ENCODE measurements at regions not wholly inside any gene's neighbourhood (a gene's known extent, or its start where the extent isn't known, plus 50 kb on each side); places are given as distances from the start of the nearest gene placed in this dataset.
A peak's percentile ranks its signal among the peaks of the same experiment; 100 is the strongest.

- H3K27me3 Mint-ChIP-seq (ENCODE audit: low read depth): peaks cover 5% of the 10 kb centered on the region; the same call in 1 of the 2 replicates
- Histone ChIP-seq H2BK12ac (ENCODE audit: insufficient read length, low read depth, low read length) (no peak overlapping the region), H2AFZ (ENCODE audit: low read length) (no peak overlapping the region), H4K8ac (replicated peaks; ENCODE audit: insufficient read length, low read depth, low read length) (no peak overlapping the region), H3K4me2 (ENCODE audit: insufficient read depth, insufficient read length, low read length) (no peak overlapping the region), H3T11ph (ENCODE audit: low read length) (no peak overlapping the region), H3K79me1 (ENCODE audit: insufficient read depth, low read depth, low read length, poor library complexity, severe bottlenecking) (no peaks in the 10 kb centered on the region), H3K27ac (ENCODE audit: insufficient read length, low read depth, low read length) (no peak overlapping the region), H3K9me3 (ENCODE audit: control insufficient read depth, low read depth, low read length) (no peaks in the 10 kb centered on the region), H2AK5ac (ENCODE audit: insufficient read length, low read length) (no peak overlapping the region), H4K5ac (ENCODE audit: insufficient read length, low read depth, low read length) (no peak overlapping the region), H3K4me1 (ENCODE audit: insufficient read depth, low read length) (no peaks in the 10 kb centered on the region), H3K23ac (ENCODE audit: insufficient read length, low read depth, low read length) (no peak overlapping the region), H3K79me2 (ENCODE audit: insufficient read depth, low read length) (no peaks in the 10 kb centered on the region), H3K18ac (ENCODE audit: insufficient read length, low read depth, low read length) (no peak overlapping the region), H3K14ac (ENCODE audit: insufficient read depth, low read length) (no peak overlapping the region), H2BK120ac (ENCODE audit: low read depth, low read length, poor library complexity, severe bottlenecking) (no peak overlapping the region), H3K56ac (ENCODE audit: insufficient read length, low read depth, low read length) (no peak overlapping the region), H2BK5ac (ENCODE audit: insufficient read length, low read length) (no peak overlapping the region), H3K4ac (ENCODE audit: low read depth, low read length) (no peak overlapping the region), H2BK20ac (ENCODE audit: low read depth, low read length, poor library complexity, severe bottlenecking) (no peak overlapping the region), H2BK15ac (ENCODE audit: low read depth, low read length) (no peak overlapping the region), H3K9ac (ENCODE audit: extremely low read depth, insufficient read length, low read length) (no peak overlapping the region), H4K20me1 (ENCODE audit: control insufficient read depth, insufficient read depth, insufficient read length) (no peaks in the 10 kb centered on the region), H4K91ac (ENCODE audit: insufficient read length, low read depth, low read length) (no peak overlapping the region), H3K23me2 (ENCODE audit: insufficient read length, low read depth, low read length, poor library complexity, severe bottlenecking) (no peaks in the 10 kb centered on the region), H3K27me3 (ENCODE audit: insufficient read depth, low read length) (no peaks in the 10 kb centered on the region)
- WGBS (ENCODE audit: extremely low coverage, insufficient read length, low lambda C conversion rate): no CpG with 5 or more reads among the region's 4 CpGs
- no peak overlapping the region for H3K4me3 Mint-ChIP-seq
- peak; percentile 47 for DNase-seq
- H3K4me1 Mint-ChIP-seq: peaks cover 15 to 17% of the 10 kb centered on the region in 2 experiments
- no peaks in the 10 kb centered on the region for H3K9me3 Mint-ChIP-seq
- peak overlapping the region in 2 of 3 experiments; percentile 20 to 23; a peak in 2 of 7 replicates for H3K27ac Mint-ChIP-seq
- no peak for TF ChIP-seq CTCF (conservative IDR thresholded peaks at IDR 0.05)
- no peaks in the 10 kb centered on the region for H3K36me3 Mint-ChIP-seq (ENCODE audit: insufficient read depth in 1 of 3, low read depth in 3 of 3)
Observed at GRCh38 chr2:16318474-16319195, 347.0 kb downstream of the CYRIA start.

Data from H9 (cell line).